K562 (cell line): ENCODE measurements at regions not wholly inside any gene's neighbourhood (a gene's known extent, or its start where the extent isn't known, plus 50 kb on each side); places are given as distances from the start of the nearest gene placed in this dataset.

Source experiments
- ARHGAP35 ChIP-seq: fragments of 450-650 bp; IDR thresholded peaks from 2 replicates; pipeline ENCODE4 v1.6.1; 2018; ENCODE audit not compliant: partially characterized antibody
- CBX5 ChIP-seq: IDR thresholded peaks from 2 replicates; pipeline ENCODE4 v1.6.1; 2014; ENCODE audit warnings: low read depth, borderline replicate concordance
- EP300 ChIP-seq: IDR thresholded peaks from 2 replicates; pipeline ENCODE4 v1.6.1; 2012; ENCODE audit warnings: low read length, improper control_type of control experiment
- HNRNPLL ChIP-seq: fragments of 200-400 bp; formaldehyde crosslinking; IDR thresholded peaks from 2 replicates; pipeline ENCODE4 v1.6.1; 2017; ENCODE audit warnings: low read length, low read depth, mild to moderate bottlenecking; ENCODE audit not compliant: poor library complexity, severe bottlenecking
- JUND ChIP-seq, 2 experiments: IDR thresholded peaks; 2 replicates in 1 of 2; 3 replicates in 1 of 2; pipeline ENCODE4 v1.6.1; 2011; ENCODE audit warnings: borderline replicate concordance in 2 of 2, low read depth in 2 of 2, low read length in 2 of 2, improper control_type of control experiment in 1 of 2, missing biosample characterization in 1 of 2, missing genetic modification characterization in 1 of 2, missing genetic modification reagents in 1 of 2
- MYBL2 ChIP-seq, 2 experiments: fragments of 450-650 bp in 1 of 2; sonication (generic) in 1 of 2; formaldehyde crosslinking in 1 of 2; IDR thresholded peaks; 2 replicates each; pipeline versions ENCODE4 v1.6.1 to v1.8.1; 2017 to 2022; ENCODE audit warnings: borderline replicate concordance in 1 of 2, inconsistent platforms in 1 of 2, low read depth in 1 of 2, mild to moderate bottlenecking in 1 of 2, missing genetic modification reagents in 1 of 2, moderate library complexity in 1 of 2
- NBN ChIP-seq: fragments of 450-650 bp; IDR thresholded peaks from 2 replicates; pipeline ENCODE4 v1.6.1; 2016; ENCODE audit warnings: low read depth, mild to moderate bottlenecking
- NELFE ChIP-seq: IDR thresholded peaks from 2 replicates; pipeline ENCODE4 v1.6.1; 2011; ENCODE audit warnings: mild to moderate bottlenecking; ENCODE audit not compliant: insufficient read depth, insufficient read length
- SMAD1 ChIP-seq: fragments of 150-350 bp; IDR thresholded peaks from 2 replicates; pipeline ENCODE4 v1.6.1; 2014; ENCODE audit warnings: low read length, low read depth; ENCODE audit not compliant: partially characterized antibody
- SREBF1 ChIP-seq: fragments of 150-350 bp; IDR thresholded peaks from 2 replicates; pipeline ENCODE4 v1.6.1; 2014; ENCODE audit warnings: antibody characterized with exemption, low read depth, low read length, borderline replicate concordance
- TOE1 ChIP-seq, 2 experiments: fragments of 450-650 bp in 1 of 2; sonication (generic) in 1 of 2; formaldehyde crosslinking in 1 of 2; IDR thresholded peaks; 2 replicates each; pipeline versions ENCODE4 v1.7.1 to v1.8.0; 2016 to 2022; ENCODE audit warnings: borderline replicate concordance in 2 of 2, mild to moderate bottlenecking in 2 of 2, antibody characterized with exemption in 1 of 2, inconsistent platforms in 1 of 2, low read depth in 1 of 2, missing genetic modification reagents in 1 of 2, moderate library complexity in 1 of 2
- ZBTB7A ChIP-seq: IDR thresholded peaks from 2 replicates; pipeline ENCODE4 v1.6.1; 2011; ENCODE audit warnings: low read depth, mild to moderate bottlenecking, low read length, moderate library complexity, borderline replicate concordance; ENCODE audit not compliant: control insufficient read depth
- TF ChIP-seq, protein P1 (sequence below), 3 experiments: IDR thresholded peaks in 2 of 3; conservative IDR thresholded peaks in 1 of 3; 2 replicates each; pipeline ENCODE4 v1.5.1; 2011 to 2012; ENCODE audit warnings: low read length in 3 of 3, mild to moderate bottlenecking in 3 of 3, control low read depth in 2 of 3, improper control_type of control experiment in 1 of 3, inconsistent platforms in 1 of 3, low read depth in 1 of 3, mixed read lengths in 1 of 3, moderate library complexity in 1 of 3; ENCODE audit not compliant: insufficient read depth in 2 of 3

DNA sequence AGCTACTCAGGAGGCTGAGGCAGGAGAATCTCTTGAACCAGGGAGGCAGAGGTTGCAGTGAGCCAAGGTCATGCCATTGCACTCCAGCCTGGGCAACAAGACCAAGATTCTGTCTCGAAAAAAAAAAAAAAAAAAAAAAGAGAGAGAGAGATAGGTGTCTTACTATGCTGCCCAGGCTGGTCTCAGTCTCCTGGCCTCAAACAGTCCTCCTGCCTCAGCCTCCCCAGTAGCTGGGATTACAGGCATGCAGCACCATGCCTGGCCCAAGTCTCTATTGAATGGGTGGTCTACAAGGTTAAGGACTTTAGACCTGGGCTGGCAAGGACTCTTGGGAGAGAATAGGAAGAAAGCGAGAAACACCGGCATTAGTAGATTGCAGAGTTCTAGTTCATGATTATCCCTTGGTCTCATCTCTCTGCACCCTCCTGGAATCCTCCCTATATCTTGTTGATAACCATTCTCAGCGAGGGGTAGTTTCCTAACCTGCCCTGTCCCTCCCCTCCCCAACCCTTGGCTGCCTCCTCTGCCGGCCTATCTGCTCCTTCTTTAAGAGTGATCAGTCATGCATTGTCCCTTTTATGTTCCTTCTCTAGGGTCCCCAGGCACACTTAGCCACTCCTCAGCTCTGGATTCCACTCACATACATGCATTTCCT lies 128.1 kb upstream of the MAP1LC3B2 start:
- TF ChIP-seq TOE1 (IDR thresholded peaks at IDR 0.05; ENCODE audit: borderline replicate concordance) (no peak), TOE1 (CRISPR knock-in tag; IDR thresholded peaks at IDR 0.05; ENCODE audit: borderline replicate concordance, low read depth) (no peak), JUND (IDR thresholded peaks at IDR 0.05; ENCODE audit: borderline replicate concordance, low read depth, low read length) (no peak), JUND (tag; IDR thresholded peaks at IDR 0.05; ENCODE audit: borderline replicate concordance, low read depth, low read length) (no peak), ZBTB7A (no peak), NELFE (no peak), CBX5 (no peak), NBN (no peak), EP300 (no peak), ARHGAP35 (no peak), SREBF1 (no peak), HNRNPLL (no peak), SMAD1 (no peak), MYBL2 (IDR thresholded peaks at IDR 0.05; ENCODE audit: low read depth) (no peak), MYBL2 (CRISPR knock-in tag; IDR thresholded peaks at IDR 0.05; ENCODE audit: borderline replicate concordance) (no peak)
- TF ChIP-seq, protein P1, sequence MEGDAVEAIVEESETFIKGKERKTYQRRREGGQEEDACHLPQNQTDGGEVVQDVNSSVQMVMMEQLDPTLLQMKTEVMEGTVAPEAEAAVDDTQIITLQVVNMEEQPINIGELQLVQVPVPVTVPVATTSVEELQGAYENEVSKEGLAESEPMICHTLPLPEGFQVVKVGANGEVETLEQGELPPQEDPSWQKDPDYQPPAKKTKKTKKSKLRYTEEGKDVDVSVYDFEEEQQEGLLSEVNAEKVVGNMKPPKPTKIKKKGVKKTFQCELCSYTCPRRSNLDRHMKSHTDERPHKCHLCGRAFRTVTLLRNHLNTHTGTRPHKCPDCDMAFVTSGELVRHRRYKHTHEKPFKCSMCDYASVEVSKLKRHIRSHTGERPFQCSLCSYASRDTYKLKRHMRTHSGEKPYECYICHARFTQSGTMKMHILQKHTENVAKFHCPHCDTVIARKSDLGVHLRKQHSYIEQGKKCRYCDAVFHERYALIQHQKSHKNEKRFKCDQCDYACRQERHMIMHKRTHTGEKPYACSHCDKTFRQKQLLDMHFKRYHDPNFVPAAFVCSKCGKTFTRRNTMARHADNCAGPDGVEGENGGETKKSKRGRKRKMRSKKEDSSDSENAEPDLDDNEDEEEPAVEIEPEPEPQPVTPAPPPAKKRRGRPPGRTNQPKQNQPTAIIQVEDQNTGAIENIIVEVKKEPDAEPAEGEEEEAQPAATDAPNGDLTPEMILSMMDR (IDR thresholded peaks at IDR 0.05 in 2 of 3, conservative IDR thresholded peaks at IDR 0.05 in 1 of 3; ENCODE audit: insufficient read depth in 2 of 3, low read depth in 1 of 3, low read length in 3 of 3) = no peak
